RKO (cell line): ENCODE measurements at regions not wholly inside any gene's neighbourhood (a gene's known extent, or its start where the extent isn't known, plus 50 kb on each side); places are given as distances from the start of the nearest gene placed in this dataset.
"Not testable (repeated sequence)": the region's sequence is repeated elsewhere in the genome, so short reads cannot be mapped to it uniquely, and the experiment has no call there.

Experiments used
- DNase-seq: peaks from one replicate; pipeline ENCODE4 v3.0.0-alpha.2; 2016; ENCODE audit warnings: low spot score

- DNase-seq, result no peak
These were observed 141.0 kb downstream of the ADCYAP1 start for GRCh38 chr18:1045658-1046057.

- no peak for DNase-seq
These were observed 142.7 kb downstream of the ADCYAP1 start for GRCh38 chr18:1047406-1047805.

GRCh38 chr18:1048032-1048431, 143.4 kb downstream of the ADCYAP1 start:
- no peak for DNase-seq

- no peak for DNase-seq
These were observed 144.5 kb downstream of the ADCYAP1 start for GRCh38 chr18:1049173-1049572.

GRCh38 chr18:1050012-1050657, 145.5 kb downstream of the ADCYAP1 start:
- peak; percentile 29 for DNase-seq

- DNase-seq, result no peak
These were observed 147.6 kb downstream of the ADCYAP1 start for GRCh38 chr18:1052301-1052700.

GRCh38 chr18:1053331-1054315, 149.0 kb downstream of the ADCYAP1 start:
- DNase-seq, result no peak

- DNase-seq, result no peak
These were observed 151.7 kb downstream of the ADCYAP1 start for GRCh38 chr18:1056404-1056803.

- DNase-seq, result no peak
These were observed 152.7 kb downstream of the ADCYAP1 start for GRCh38 chr18:1057367-1057766.

GRCh38 chr18:1062588-1062987, 157.9 kb downstream of the ADCYAP1 start:
- no peak for DNase-seq

- no peak for DNase-seq
These were observed 170.7 kb downstream of the ADCYAP1 start for GRCh38 chr18:1075322-1075721.

- DNase-seq, result no peak
These were observed 171.2 kb downstream of the ADCYAP1 start for GRCh38 chr18:1075876-1076275.

GRCh38 chr18:1078301-1078700, 173.6 kb downstream of the ADCYAP1 start:
- no peak for DNase-seq

- not testable (repeated sequence) for DNase-seq
These were observed 179.0 kb downstream of the ADCYAP1 start for GRCh38 chr18:1083675-1084074.

GRCh38 chr18:1090758-1091157, 186.1 kb downstream of the ADCYAP1 start:
- DNase-seq, result no peak

GRCh38 chr18:1092228-1092627, 187.6 kb downstream of the ADCYAP1 start:
- DNase-seq, result no peak

GRCh38 chr18:1094409-1094808, 189.7 kb downstream of the ADCYAP1 start:
- peak; percentile 85 for DNase-seq

GRCh38 chr18:1097991-1098735, 193.5 kb downstream of the ADCYAP1 start:
- DNase-seq, result not testable (repeated sequence)

- DNase-seq, result no peak
These were observed 198.2 kb downstream of the ADCYAP1 start for GRCh38 chr18:1102848-1103247.

- no peak for DNase-seq
These were observed 198.9 kb downstream of the ADCYAP1 start for GRCh38 chr18:1103537-1103936.

- DNase-seq, result no peak
These were observed 199.7 kb downstream of the ADCYAP1 start for GRCh38 chr18:1104181-1104881.

- no peak for DNase-seq
These were observed 219.8 kb downstream of the ADCYAP1 start for GRCh38 chr18:1124495-1124894.
